GM23338 (cell line): ENCODE measurements at regions not wholly inside any gene's neighbourhood (a gene's known extent, or its start where the extent isn't known, plus 50 kb on each side); places are given as distances from the start of the nearest gene placed in this dataset.

Source experiments
- CTCF ChIP-seq, 2 experiments: fragments of 200-600 bp in 1 of 2; sonication (generic) in 1 of 2; conservative IDR thresholded peaks; 2 replicates each; pipeline versions ENCODE4 v1.5.1 to v1.6.1; 2016 to 2017; ENCODE audit warnings: antibody characterized with exemption in 2 of 2, low read depth in 2 of 2, mild to moderate bottlenecking in 2 of 2, moderate library complexity in 1 of 2
- EZH2 ChIP-seq: fragments of 200-600 bp; sonication (generic); IDR thresholded peaks from one replicate; pipeline ENCODE4 v1.8.0; 2017; ENCODE audit warnings: antibody characterized with exemption, mild to moderate bottlenecking, low read depth; ENCODE audit not compliant: unreplicated experiment
- EZH2phosphoT487 ChIP-seq: fragments of 200-600 bp; sonication (generic); IDR thresholded peaks from one replicate; pipeline ENCODE4 v1.8.1; 2018; ENCODE audit warnings: antibody characterized with exemption; ENCODE audit not compliant: unreplicated experiment
- JUNB ChIP-seq: IDR thresholded peaks from one replicate; pipeline ENCODE4 v1.6.1; 2016; ENCODE audit warnings: antibody characterized with exemption; ENCODE audit not compliant: unreplicated experiment
- POLR2AphosphoS5 ChIP-seq: IDR thresholded peaks from 2 replicates; pipeline ENCODE4 v1.6.1; 2016; ENCODE audit warnings: antibody characterized with exemption, low read depth
- ZNF114 ChIP-seq: fragments of 250-450 bp; sonication (Bioruptor Pico); IDR thresholded peaks from 2 replicates; pipeline ENCODE4 v1.5.0; 2020; ENCODE audit warnings: mild to moderate bottlenecking, moderate library complexity
- TF ChIP-seq, protein P1 (sequence below): IDR thresholded peaks from 2 replicates; pipeline ENCODE4 v1.6.1; 2016; ENCODE audit warnings: antibody characterized with exemption
- TF ChIP-seq, protein P2 (sequence below): IDR thresholded peaks from one replicate; pipeline ENCODE4 v1.6.1; 2018; ENCODE audit warnings: antibody characterized with exemption; ENCODE audit not compliant: unreplicated experiment

DNA sequence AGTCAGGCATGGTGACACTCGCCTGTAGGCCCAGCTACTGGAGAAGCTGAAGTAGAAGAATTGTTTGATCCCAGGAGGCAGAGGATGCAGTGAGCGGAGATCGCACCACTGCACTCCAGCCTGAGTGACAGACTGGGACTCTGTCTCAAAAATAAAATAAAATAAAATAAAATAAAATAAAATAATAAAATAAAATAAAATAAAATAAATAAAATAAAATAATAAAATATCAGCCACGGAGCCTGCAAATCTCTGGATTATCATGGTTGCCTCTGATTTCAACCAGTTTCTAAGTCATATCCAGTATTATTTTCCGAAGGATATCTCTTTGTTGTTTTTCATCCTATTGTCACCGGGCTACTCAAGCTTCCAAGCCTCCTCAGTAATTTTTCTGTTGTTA lies 51.7 kb upstream of the FZD8 start:
- TF ChIP-seq EZH2phosphoT487 (no peak), JUNB (no peak), CTCF (conservative IDR thresholded peaks at IDR 0.05; ENCODE audit: low read depth in 2 of 2) (no peak), EZH2 (no peak), POLR2AphosphoS5 (no peak), ZNF114 (CRISPR knock-in tag) (no peak)
- TF ChIP-seq, protein P1, sequence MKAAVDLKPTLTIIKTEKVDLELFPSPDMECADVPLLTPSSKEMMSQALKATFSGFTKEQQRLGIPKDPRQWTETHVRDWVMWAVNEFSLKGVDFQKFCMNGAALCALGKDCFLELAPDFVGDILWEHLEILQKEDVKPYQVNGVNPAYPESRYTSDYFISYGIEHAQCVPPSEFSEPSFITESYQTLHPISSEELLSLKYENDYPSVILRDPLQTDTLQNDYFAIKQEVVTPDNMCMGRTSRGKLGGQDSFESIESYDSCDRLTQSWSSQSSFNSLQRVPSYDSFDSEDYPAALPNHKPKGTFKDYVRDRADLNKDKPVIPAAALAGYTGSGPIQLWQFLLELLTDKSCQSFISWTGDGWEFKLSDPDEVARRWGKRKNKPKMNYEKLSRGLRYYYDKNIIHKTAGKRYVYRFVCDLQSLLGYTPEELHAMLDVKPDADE, result no peak
- TF ChIP-seq, protein P2, sequence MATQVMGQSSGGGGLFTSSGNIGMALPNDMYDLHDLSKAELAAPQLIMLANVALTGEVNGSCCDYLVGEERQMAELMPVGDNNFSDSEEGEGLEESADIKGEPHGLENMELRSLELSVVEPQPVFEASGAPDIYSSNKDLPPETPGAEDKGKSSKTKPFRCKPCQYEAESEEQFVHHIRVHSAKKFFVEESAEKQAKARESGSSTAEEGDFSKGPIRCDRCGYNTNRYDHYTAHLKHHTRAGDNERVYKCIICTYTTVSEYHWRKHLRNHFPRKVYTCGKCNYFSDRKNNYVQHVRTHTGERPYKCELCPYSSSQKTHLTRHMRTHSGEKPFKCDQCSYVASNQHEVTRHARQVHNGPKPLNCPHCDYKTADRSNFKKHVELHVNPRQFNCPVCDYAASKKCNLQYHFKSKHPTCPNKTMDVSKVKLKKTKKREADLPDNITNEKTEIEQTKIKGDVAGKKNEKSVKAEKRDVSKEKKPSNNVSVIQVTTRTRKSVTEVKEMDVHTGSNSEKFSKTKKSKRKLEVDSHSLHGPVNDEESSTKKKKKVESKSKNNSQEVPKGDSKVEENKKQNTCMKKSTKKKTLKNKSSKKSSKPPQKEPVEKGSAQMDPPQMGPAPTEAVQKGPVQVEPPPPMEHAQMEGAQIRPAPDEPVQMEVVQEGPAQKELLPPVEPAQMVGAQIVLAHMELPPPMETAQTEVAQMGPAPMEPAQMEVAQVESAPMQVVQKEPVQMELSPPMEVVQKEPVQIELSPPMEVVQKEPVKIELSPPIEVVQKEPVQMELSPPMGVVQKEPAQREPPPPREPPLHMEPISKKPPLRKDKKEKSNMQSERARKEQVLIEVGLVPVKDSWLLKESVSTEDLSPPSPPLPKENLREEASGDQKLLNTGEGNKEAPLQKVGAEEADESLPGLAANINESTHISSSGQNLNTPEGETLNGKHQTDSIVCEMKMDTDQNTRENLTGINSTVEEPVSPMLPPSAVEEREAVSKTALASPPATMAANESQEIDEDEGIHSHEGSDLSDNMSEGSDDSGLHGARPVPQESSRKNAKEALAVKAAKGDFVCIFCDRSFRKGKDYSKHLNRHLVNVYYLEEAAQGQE, result no peak
